ENCODE measurements at regions not wholly inside any gene's neighbourhood (a gene's known extent, or its start where the extent isn't known, plus 50 kb on each side); places are given as distances from the start of the nearest gene placed in this dataset.

DNA sequence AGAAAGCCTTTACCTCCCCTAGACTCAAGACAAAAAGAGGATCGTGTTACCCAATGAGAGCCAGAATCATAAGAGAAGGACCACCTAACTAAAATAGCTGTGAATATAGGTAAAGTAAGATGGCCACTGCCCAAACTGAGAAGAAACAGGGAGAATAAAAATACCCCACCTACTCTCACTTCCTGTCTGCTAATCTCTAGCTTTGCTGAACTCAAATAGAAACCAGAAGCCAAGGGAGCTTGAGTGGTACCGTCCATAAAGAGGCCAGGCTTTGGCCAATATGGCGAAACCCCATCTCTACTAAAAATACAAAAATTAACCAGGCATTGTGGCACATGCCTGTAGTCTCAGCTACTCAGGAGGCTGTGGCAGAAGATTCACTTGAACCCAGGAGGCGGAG, 123.0 kb upstream of the FST start:
- peaks cover 46% of the 10 kb centered on the region for H3K4me1 ChIP-seq (ENCODE audit: control insufficient read depth, extremely low read depth, insufficient read depth, low read length)
- no peak overlapping the region for H3K27ac ChIP-seq (ENCODE audit: control insufficient read depth, insufficient read depth, low read length)
- H3K36me3 ChIP-seq (ENCODE audit: control insufficient read depth in 2 of 2, extremely low read depth in 1 of 2, insufficient read depth in 2 of 2, low read length in 2 of 2) = peaks cover 0 to 4% of the 10 kb centered on the region in 2 experiments
- no peak overlapping the region for H2AFZ ChIP-seq (ENCODE audit: control insufficient read depth, low read length)
- H3K9ac ChIP-seq (ENCODE audit: control insufficient read depth, extremely low read depth, insufficient read depth, low read length) = no peak overlapping the region
- no peak for DNase-seq (ENCODE audit: low read depth, low spot score)
- FAIRE-seq = no peak
- no peaks in the 10 kb centered on the region for H3K27me3 ChIP-seq (ENCODE audit: control insufficient read depth, extremely low read depth, insufficient read depth, low read length)
- H3K4me3 ChIP-seq (ENCODE audit: control insufficient read depth in 2 of 3, extremely low read depth in 1 of 3, insufficient read depth in 2 of 3, low read depth in 1 of 3, low read length in 3 of 3) = no peak overlapping the region
- no peaks in the 10 kb centered on the region for H3K9me3 ChIP-seq (ENCODE audit: control insufficient read depth, low read depth, low read length)
- H3K79me2 ChIP-seq (ENCODE audit: control insufficient read depth, insufficient read depth, low read length) = no peaks in the 10 kb centered on the region
- no peaks in the 10 kb centered on the region for H3K9me1 ChIP-seq (ENCODE audit: control insufficient read depth, extremely low read depth, insufficient read depth, low read length)
- dilution Hi-C loops (cut with MboI; ENCODE audit: extremely low pct_ligation_motif_present, low sequenced_read_pairs) = no loop called here
- no peak for TF ChIP-seq EZH2 (IDR thresholded peaks at IDR 0.05; ENCODE audit: low read length)
- TF ChIP-seq, protein P1, sequence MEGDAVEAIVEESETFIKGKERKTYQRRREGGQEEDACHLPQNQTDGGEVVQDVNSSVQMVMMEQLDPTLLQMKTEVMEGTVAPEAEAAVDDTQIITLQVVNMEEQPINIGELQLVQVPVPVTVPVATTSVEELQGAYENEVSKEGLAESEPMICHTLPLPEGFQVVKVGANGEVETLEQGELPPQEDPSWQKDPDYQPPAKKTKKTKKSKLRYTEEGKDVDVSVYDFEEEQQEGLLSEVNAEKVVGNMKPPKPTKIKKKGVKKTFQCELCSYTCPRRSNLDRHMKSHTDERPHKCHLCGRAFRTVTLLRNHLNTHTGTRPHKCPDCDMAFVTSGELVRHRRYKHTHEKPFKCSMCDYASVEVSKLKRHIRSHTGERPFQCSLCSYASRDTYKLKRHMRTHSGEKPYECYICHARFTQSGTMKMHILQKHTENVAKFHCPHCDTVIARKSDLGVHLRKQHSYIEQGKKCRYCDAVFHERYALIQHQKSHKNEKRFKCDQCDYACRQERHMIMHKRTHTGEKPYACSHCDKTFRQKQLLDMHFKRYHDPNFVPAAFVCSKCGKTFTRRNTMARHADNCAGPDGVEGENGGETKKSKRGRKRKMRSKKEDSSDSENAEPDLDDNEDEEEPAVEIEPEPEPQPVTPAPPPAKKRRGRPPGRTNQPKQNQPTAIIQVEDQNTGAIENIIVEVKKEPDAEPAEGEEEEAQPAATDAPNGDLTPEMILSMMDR (optimal IDR thresholded peaks at IDR 0.05 in 1 of 3, IDR thresholded peaks at IDR 0.05 in 1 of 3, conservative IDR thresholded peaks at IDR 0.05 in 1 of 3; ENCODE audit: extremely low read depth in 1 of 3, insufficient read depth in 2 of 3, low read length in 3 of 3) = no peak
- H4K20me1 ChIP-seq (ENCODE audit: control insufficient read depth, extremely low read depth, insufficient read depth, low read length) = no peaks in the 10 kb centered on the region
- no peak overlapping the region for H3K4me2 ChIP-seq (ENCODE audit: control insufficient read depth, extremely low read depth, insufficient read depth, low read depth, low read length)

DNA sequence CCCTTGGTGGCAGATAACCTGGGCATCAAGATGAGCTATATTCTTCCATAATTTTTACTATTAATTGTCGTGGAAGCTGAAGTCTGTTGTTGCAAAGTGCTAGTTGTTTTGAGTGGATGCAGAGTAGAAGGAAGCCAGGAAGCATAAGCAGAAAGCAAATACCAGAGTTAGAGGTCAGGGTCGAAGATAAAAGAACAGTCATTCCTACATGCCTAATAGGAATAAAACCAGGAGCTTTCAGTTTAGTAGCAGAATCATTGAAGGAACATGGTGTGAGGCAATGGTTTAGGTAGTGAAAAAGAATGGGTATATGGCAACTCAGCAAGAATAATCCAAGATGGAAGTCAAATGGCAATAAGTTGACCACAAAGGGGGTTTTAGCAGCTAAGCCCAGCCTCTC, 121.6 kb upstream of the FST start:
- DNase-seq (ENCODE audit: low read depth, low spot score) (no peak), FAIRE-seq (no peak)
- no peak overlapping the region for H3K9ac ChIP-seq (ENCODE audit: control insufficient read depth, extremely low read depth, insufficient read depth, low read length)
- dilution Hi-C loops (cut with MboI; ENCODE audit: extremely low pct_ligation_motif_present, low sequenced_read_pairs) = no loop called here
- H3K4me3 ChIP-seq (ENCODE audit: control insufficient read depth in 2 of 3, extremely low read depth in 1 of 3, insufficient read depth in 2 of 3, low read depth in 1 of 3, low read length in 3 of 3) = no peak overlapping the region
- H3K4me2 ChIP-seq (ENCODE audit: control insufficient read depth, extremely low read depth, insufficient read depth, low read depth, low read length) = no peak overlapping the region
- H3K36me3 ChIP-seq (ENCODE audit: control insufficient read depth in 2 of 2, extremely low read depth in 1 of 2, insufficient read depth in 2 of 2, low read length in 2 of 2) = peaks cover 0 to 4% of the 10 kb centered on the region in 2 experiments
- H3K27me3 ChIP-seq (ENCODE audit: control insufficient read depth, extremely low read depth, insufficient read depth, low read length) = no peaks in the 10 kb centered on the region
- no peaks in the 10 kb centered on the region for H3K79me2 ChIP-seq (ENCODE audit: control insufficient read depth, insufficient read depth, low read length)
- H3K9me3 ChIP-seq (ENCODE audit: control insufficient read depth, low read depth, low read length) = no peaks in the 10 kb centered on the region
- H4K20me1 ChIP-seq (ENCODE audit: control insufficient read depth, extremely low read depth, insufficient read depth, low read length) = no peaks in the 10 kb centered on the region
- no peaks in the 10 kb centered on the region for H3K9me1 ChIP-seq (ENCODE audit: control insufficient read depth, extremely low read depth, insufficient read depth, low read length)
- TF ChIP-seq EZH2 (IDR thresholded peaks at IDR 0.05; ENCODE audit: low read length) = no peak
- TF ChIP-seq, protein P1 (optimal IDR thresholded peaks at IDR 0.05 in 1 of 3, IDR thresholded peaks at IDR 0.05 in 1 of 3, conservative IDR thresholded peaks at IDR 0.05 in 1 of 3; ENCODE audit: extremely low read depth in 1 of 3, insufficient read depth in 2 of 3, low read length in 3 of 3) = no peak
- no peak overlapping the region for H2AFZ ChIP-seq (ENCODE audit: control insufficient read depth, low read length)
- H3K27ac ChIP-seq (ENCODE audit: control insufficient read depth, insufficient read depth, low read length) = peak overlapping the region; percentile 1
- H3K4me1 ChIP-seq (ENCODE audit: control insufficient read depth, extremely low read depth, insufficient read depth, low read length) = peaks cover 56% of the 10 kb centered on the region

Measured in keratinocyte (primary cell).